Fibroblast of skin of right quadriceps (primary cell): ENCODE measurements at regions not wholly inside any gene's neighbourhood (a gene's known extent, or its start where the extent isn't known, plus 50 kb on each side); places are given as distances from the start of the nearest gene placed in this dataset.
A peak's percentile ranks its signal among the peaks of the same experiment; 100 is the strongest.

Source experiments
- DNase-seq: peaks from one replicate; pipeline ENCODE4 v3.0.0-alpha.2; 2013

- peak; percentile 23 for DNase-seq
These were observed 533.0 kb upstream of the SEMA6D start for GRCh38 chr15:47184003-47184907.

- no peak for DNase-seq
These were observed 532.1 kb upstream of the SEMA6D start for GRCh38 chr15:47184908-47185801.

- DNase-seq = no peak
These were observed 531.2 kb upstream of the SEMA6D start for GRCh38 chr15:47186075-47186474.

- DNase-seq = no peak
These were observed 528.4 kb upstream of the SEMA6D start for GRCh38 chr15:47188758-47189507.

- peak; percentile 45 for DNase-seq
These were observed 522.6 kb upstream of the SEMA6D start for GRCh38 chr15:47194718-47195117.

- peak; percentile 82 for DNase-seq
These were observed 521.3 kb upstream of the SEMA6D start for GRCh38 chr15:47196048-47196447.

GRCh38 chr15:47203993-47204392 is 513.3 kb upstream of the SEMA6D start:
- DNase-seq = no peak

- DNase-seq = no peak
These were observed 510.8 kb upstream of the SEMA6D start for GRCh38 chr15:47206358-47206978.

- no peak for DNase-seq
These were observed 507.7 kb upstream of the SEMA6D start for GRCh38 chr15:47209591-47209990.

GRCh38 chr15:47212222-47213010 is 504.9 kb upstream of the SEMA6D start:
- DNase-seq = no peak

- DNase-seq = no peak
These were observed 503.4 kb upstream of the SEMA6D start for GRCh38 chr15:47213883-47214282.

GRCh38 chr15:47218295-47218694 is 499.0 kb upstream of the SEMA6D start:
- DNase-seq = no peak

- no peak for DNase-seq
These were observed 472.9 kb upstream of the SEMA6D start for GRCh38 chr15:47244361-47244760.

GRCh38 chr15:47246317-47246716 is 471.0 kb upstream of the SEMA6D start:
- peak; percentile 3 for DNase-seq

- no peak for DNase-seq
These were observed 458.8 kb upstream of the SEMA6D start for GRCh38 chr15:47258521-47258920.

- DNase-seq = no peak
These were observed 451.6 kb upstream of the SEMA6D start for GRCh38 chr15:47265686-47266085.

GRCh38 chr15:47266566-47266965 is 450.7 kb upstream of the SEMA6D start:
- DNase-seq = no peak

GRCh38 chr15:47273864-47274263 is 443.4 kb upstream of the SEMA6D start:
- DNase-seq = no peak

GRCh38 chr15:47283246-47283645 is 434.1 kb upstream of the SEMA6D start:
- no peak for DNase-seq

GRCh38 chr15:47288794-47289193 is 428.5 kb upstream of the SEMA6D start:
- DNase-seq = no peak

- DNase-seq = no peak
These were observed 427.6 kb upstream of the SEMA6D start for GRCh38 chr15:47289656-47290055.

GRCh38 chr15:47291767-47292166 is 425.5 kb upstream of the SEMA6D start:
- DNase-seq = no peak
